ENCODE measurements at regions not wholly inside any gene's neighbourhood (a gene's known extent, or its start where the extent isn't known, plus 50 kb on each side); places are given as distances from the start of the nearest gene placed in this dataset.

GRCh38 chr9:12516031-12516430 is 177.2 kb upstream of the TYRP1 start:
- ChIA-PET CTCF (no interaction called here), POLR2A (no interaction called here)
- no peak for TF ChIP-seq CTCF (IDR thresholded peaks at IDR 0.05; ENCODE audit: low read depth, low read length)

GRCh38 chr9:12516573-12516972 is 176.6 kb upstream of the TYRP1 start:
- no peak for TF ChIP-seq CTCF (IDR thresholded peaks at IDR 0.05; ENCODE audit: low read depth, low read length)
- POLR2A ChIA-PET: no interaction called here
- H3K27me3 ChIP-seq (ENCODE audit: control insufficient read depth, insufficient read depth, low read length): no peaks in the 10 kb centered on the region
- no peak for DNase-seq (ENCODE audit: low read depth, low spot score)
- CTCF ChIA-PET: no interaction called here
- no peaks in the 10 kb centered on the region for H3K9me3 ChIP-seq (ENCODE audit: control insufficient read depth, insufficient read depth, low read length)
- no peak overlapping the region for H3K4me3 ChIP-seq (ENCODE audit: low read depth, low read length)
- no peak overlapping the region for H3K27ac ChIP-seq (ENCODE audit: low read depth, low read length)

More at GRCh38 chr9:12516031-12516430, 177.2 kb upstream of the TYRP1 start:
- Histone ChIP-seq H3K4me3 (ENCODE audit: low read depth, low read length) (no peak overlapping the region), H3K27me3 (ENCODE audit: control insufficient read depth, insufficient read depth, low read length) (no peaks in the 10 kb centered on the region), H3K27ac (ENCODE audit: low read depth, low read length) (no peak overlapping the region), H3K9me3 (ENCODE audit: control insufficient read depth, insufficient read depth, low read length) (no peaks in the 10 kb centered on the region)
- no peak for DNase-seq (ENCODE audit: low read depth, low spot score)

GRCh38 chr9:12538842-12539579 is 154.2 kb upstream of the TYRP1 start:
- ChIA-PET POLR2A (no interaction called here), CTCF (no interaction called here)
- Histone ChIP-seq H3K27ac (ENCODE audit: low read depth, low read length) (no peak overlapping the region), H3K9me3 (ENCODE audit: control insufficient read depth, insufficient read depth, low read length) (no peaks in the 10 kb centered on the region), H3K4me3 (ENCODE audit: low read depth, low read length) (no peak overlapping the region), H3K27me3 (ENCODE audit: control insufficient read depth, insufficient read depth, low read length) (no peaks in the 10 kb centered on the region)
- no peak for TF ChIP-seq CTCF (IDR thresholded peaks at IDR 0.05; ENCODE audit: low read depth, low read length)
- DNase-seq (ENCODE audit: low read depth, low spot score): no peak

GRCh38 chr9:12539580-12539975 is 153.6 kb upstream of the TYRP1 start:
- POLR2A ChIA-PET: no interaction called here
- no peak for DNase-seq (ENCODE audit: low read depth, low spot score)

More at GRCh38 chr9:12539580-12539975, 153.6 kb upstream of the TYRP1 start:
- CTCF ChIA-PET: no interaction called here
- no peak for TF ChIP-seq CTCF (IDR thresholded peaks at IDR 0.05; ENCODE audit: low read depth, low read length)
- Histone ChIP-seq H3K27me3 (ENCODE audit: control insufficient read depth, insufficient read depth, low read length) (no peaks in the 10 kb centered on the region), H3K4me3 (ENCODE audit: low read depth, low read length) (no peak overlapping the region), H3K27ac (ENCODE audit: low read depth, low read length) (no peak overlapping the region), H3K9me3 (ENCODE audit: control insufficient read depth, insufficient read depth, low read length) (no peaks in the 10 kb centered on the region)
